Upper lobe of left lung (tissue), 6 donors: ENCODE measurements at regions not wholly inside any gene's neighbourhood (a gene's known extent, or its start where the extent isn't known, plus 50 kb on each side); places are given as distances from the start of the nearest gene placed in this dataset.
A peak's percentile ranks its signal among the peaks of the same experiment; 100 is the strongest.

Experiments used
- ATAC-seq, 2 donors: fragments of 200-7000 bp; cut with Tn5 transposase; one replicate each; pipeline ENCODE4 v1.9.1; 2022; ENCODE audit warnings: mild to moderate bottlenecking in 2 of 2, moderate library complexity in 2 of 2; ENCODE audit not compliant: low FRiP score in 2 of 2
- DNase-seq, 2 donors: peaks; one replicate each; pipeline ENCODE4 v3.0.0-alpha.2; 2019 to 2020
- H3K27ac ChIP-seq, 4 donors: fragments of 200-600 bp; sonication (generic); one replicate each; pipeline ENCODE4 v1.5.1; 2016 to 2019
- H3K27me3 ChIP-seq, 4 donors: fragments of 200-600 bp; sonication (generic); one replicate each; pipeline ENCODE4 v1.5.1; 2017 to 2019
- H3K36me3 ChIP-seq, 4 donors: fragments of 200-600 bp; sonication (generic); one replicate each; pipeline ENCODE4 v1.5.1; 2016 to 2019
- H3K4me1 ChIP-seq, 4 donors: fragments of 200-600 bp; sonication (generic); one replicate each; pipeline ENCODE4 v1.5.1; 2018 to 2019
- H3K4me3 ChIP-seq, 4 donors: fragments of 200-600 bp; sonication (generic); one replicate each; pipeline ENCODE4 v1.5.1; 2017 to 2019; ENCODE audit warnings: mild to moderate bottlenecking in 2 of 4, moderate library complexity in 1 of 4
- H3K9me3 ChIP-seq, 4 donors: fragments of 200-600 bp; sonication (generic); one replicate each; pipeline ENCODE4 v1.5.1; 2018 to 2019
- CTCF ChIP-seq, 6 experiments: fragments of 450-650 bp in 4 of 6; fragments of 200-600 bp in 2 of 6; sonication (generic) in 2 of 6; IDR thresholded peaks; one replicate each; pipeline ENCODE4 v1.5.1; 2016 to 2019; ENCODE audit warnings: antibody characterized with exemption in 6 of 6
- EP300 ChIP-seq, 4 donors: sonication (generic); formaldehyde crosslinking; IDR thresholded peaks; one replicate each; pipeline ENCODE4 v1.5.1; 2017; ENCODE audit warnings: antibody characterized with exemption in 4 of 4, control low read depth in 2 of 4
- POLR2A ChIP-seq, 4 donors: fragments of 450-650 bp; IDR thresholded peaks; one replicate each; pipeline ENCODE4 v1.5.1; 2016 to 2017; ENCODE audit warnings: antibody characterized with exemption in 4 of 4, mild to moderate bottlenecking in 2 of 4
- POLR2AphosphoS5 ChIP-seq, 2 donors: sonication (generic); formaldehyde crosslinking; IDR thresholded peaks; one replicate each; pipeline ENCODE4 v1.5.1; 2017; ENCODE audit warnings: antibody characterized with exemption in 2 of 2
- WGBS, 2 donors: methylation state at CpG; one replicate each; pipeline ENCODE4 v1.1.5; 2017 to 2018; 5-methylcytosine and 5-hydroxymethylcytosine counted together
- donor health status: DM: no; HTN: no; CAD: no; lungs with moderate emphysema.
- donor health status: DM: no; HTN: yes; CAD: no; lungs with severe emphysema.

DNA sequence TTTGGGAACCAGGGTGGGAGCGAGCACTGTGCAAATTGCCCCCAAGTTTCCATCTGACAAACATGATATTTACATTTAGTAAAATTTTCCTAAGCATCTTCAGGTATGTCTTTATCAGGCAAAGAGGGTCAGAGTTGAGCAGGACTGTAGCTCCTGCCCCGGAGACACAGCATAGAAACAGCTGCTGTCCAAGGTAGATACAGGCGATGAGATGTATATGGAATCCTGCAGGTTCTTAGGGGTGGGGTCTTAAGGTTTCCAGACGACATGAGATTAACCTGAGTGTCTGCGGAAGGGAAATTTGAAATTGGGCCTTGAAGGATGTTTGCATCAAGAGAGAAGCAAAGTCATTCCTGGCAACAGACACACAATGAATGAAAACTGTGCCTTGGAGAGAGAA is 998.8 kb downstream of the AACS start:
- TF ChIP-seq CTCF (IDR thresholded peaks at IDR 0.05): no peak
- TF ChIP-seq EP300 (IDR thresholded peaks at IDR 0.05): no peak
- no peak for TF ChIP-seq POLR2A (IDR thresholded peaks at IDR 0.05)
- no peak for TF ChIP-seq POLR2AphosphoS5 (IDR thresholded peaks at IDR 0.05)
- ATAC-seq (no peak), DNase-seq (no peak)
- Histone ChIP-seq H3K27ac (no peak overlapping the region), H3K27me3 (no peaks in the 10 kb centered on the region), H3K36me3 (no peaks in the 10 kb centered on the region), H3K4me3 (no peak overlapping the region), H3K9me3 (no peaks in the 10 kb centered on the region), H3K4me1 (no peaks in the 10 kb centered on the region)
- WGBS, 2 donors: 66 to 74% methylated on average over 5 of the region's 5 CpGs

GRCh38 chr12:126067626-126068329 is 1002.5 kb downstream of the AACS start:
- DNase-seq (no peak), ATAC-seq (no peak)
- Histone ChIP-seq H3K4me1 (no peaks in the 10 kb centered on the region), H3K9me3 (peaks cover 0 to 17% (median 6%) of the 10 kb centered on the region in 4 donors), H3K36me3 (no peaks in the 10 kb centered on the region), H3K27me3 (no peaks in the 10 kb centered on the region), H3K27ac (no peak overlapping the region), H3K4me3 (no peak overlapping the region)
- 56 to 62% methylated on average over 3 of the region's 3 CpGs for WGBS, 2 donors
- TF ChIP-seq EP300 (IDR thresholded peaks at IDR 0.05): no peak

DNA sequence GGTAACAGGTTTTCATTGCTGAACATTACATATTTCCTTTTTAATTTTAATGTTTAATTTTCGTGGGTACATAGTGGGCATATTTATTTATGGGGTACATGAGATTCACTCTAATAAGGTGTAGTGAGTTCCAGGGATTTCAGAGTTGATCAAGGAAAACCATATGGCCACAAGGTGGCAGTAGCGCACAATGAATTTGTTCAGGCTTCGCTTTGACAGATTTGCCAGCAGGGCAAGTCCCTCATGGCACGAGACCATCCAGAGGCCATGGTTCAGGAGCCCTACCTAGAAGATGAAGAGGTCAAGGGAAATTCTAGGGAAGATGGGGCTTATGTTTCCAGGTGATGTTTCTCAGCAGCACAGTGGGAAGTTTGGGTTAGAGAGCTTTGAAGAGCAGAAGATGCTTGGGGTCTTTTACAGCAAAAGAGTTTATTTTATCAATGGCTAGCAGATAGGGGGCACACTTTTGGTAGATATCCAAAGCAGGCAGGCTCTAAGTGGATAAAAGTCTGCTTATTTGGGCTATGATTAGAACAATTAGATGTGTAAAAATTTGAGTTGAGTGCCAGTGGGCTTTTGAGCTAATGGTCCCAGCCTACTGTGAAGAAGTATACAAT is 1004.4 kb downstream of the AACS start:
- H3K27ac ChIP-seq: no peak overlapping the region
- no peak for TF ChIP-seq EP300 (IDR thresholded peaks at IDR 0.05)
- TF ChIP-seq CTCF (IDR thresholded peaks at IDR 0.05): peak in 5 of 6 experiments; percentile 19 to 51 (median 40)
- no peak for ATAC-seq
- H3K4me1 ChIP-seq: no peaks in the 10 kb centered on the region
- H3K9me3 ChIP-seq: peaks cover 0 to 17% (median 6%) of the 10 kb centered on the region in 4 donors
- no peaks in the 10 kb centered on the region for H3K27me3 ChIP-seq
- 18 to 22% methylated on average over 4 of the region's 4 CpGs for WGBS, 2 donors
- H3K36me3 ChIP-seq: no peaks in the 10 kb centered on the region
- DNase-seq: no peak
- no peak overlapping the region for H3K4me3 ChIP-seq

DNA sequence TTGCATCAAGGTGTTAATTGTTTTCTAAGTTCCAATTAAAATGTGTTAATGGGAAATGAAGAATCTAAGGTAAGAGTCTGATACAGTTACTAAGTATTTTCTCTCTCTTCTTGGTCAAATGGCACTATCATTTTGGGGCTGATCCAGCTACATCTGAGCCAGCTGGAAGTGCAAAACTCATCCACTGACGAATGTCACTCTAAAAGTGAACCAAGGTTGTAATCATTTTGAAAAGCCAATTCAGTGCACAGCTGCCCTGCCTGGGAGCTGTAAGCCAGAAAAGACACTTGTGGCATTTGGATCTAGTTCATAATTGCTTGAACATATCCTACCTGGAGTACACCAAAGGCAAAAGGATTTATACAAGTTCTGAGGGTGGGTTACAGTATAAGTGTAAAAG is 1011.3 kb downstream of the AACS start:
- 44 to 65% methylated on average over 1 of the region's 1 CpG for WGBS, 2 donors
- Histone ChIP-seq H3K27me3 (no peaks in the 10 kb centered on the region), H3K4me3 (no peak overlapping the region), H3K4me1 (no peaks in the 10 kb centered on the region), H3K27ac (no peak overlapping the region), H3K36me3 (no peaks in the 10 kb centered on the region), H3K9me3 (peaks cover 0 to 2% (median 0%) of the 10 kb centered on the region in 4 donors)
- DNase-seq (no peak), ATAC-seq (no peak)
- TF ChIP-seq EP300 (IDR thresholded peaks at IDR 0.05): no peak
- no peak for TF ChIP-seq POLR2A (IDR thresholded peaks at IDR 0.05)
- no peak for TF ChIP-seq POLR2AphosphoS5 (IDR thresholded peaks at IDR 0.05)
- no peak for TF ChIP-seq CTCF (IDR thresholded peaks at IDR 0.05)

- Histone ChIP-seq H3K4me3 (no peak overlapping the region), H3K4me1 (no peaks in the 10 kb centered on the region), H3K9me3 (no peaks in the 10 kb centered on the region), H3K27me3 (no peaks in the 10 kb centered on the region), H3K27ac (no peak overlapping the region), H3K36me3 (no peaks in the 10 kb centered on the region)
- no peak for DNase-seq
- WGBS, 2 donors: 79 to 89% methylated on average over 8 of the region's 8 CpGs
- ATAC-seq: no peak
- TF ChIP-seq CTCF (IDR thresholded peaks at IDR 0.05) (no peak), POLR2A (IDR thresholded peaks at IDR 0.05) (no peak)
These were observed 1018.7 kb downstream of the AACS start for GRCh38 chr12:126083926-126084325.
